HG02623 (cell line): ENCODE measurements at regions not wholly inside any gene's neighbourhood (a gene's known extent, or its start where the extent isn't known, plus 50 kb on each side); places are given as distances from the start of the nearest gene placed in this dataset.

Source experiments
- ATAC-seq: cut with Tn5 transposase; IDR thresholded peaks from one replicate; pipeline ENCODE4 v1.9.1; 2021; ENCODE audit warnings: moderate library complexity; ENCODE audit not compliant: unreplicated experiment

GRCh38 chr14:101495284-101495683 lies 66.0 kb upstream of the DIO3 start:
- ATAC-seq, result no peak

- no peak for ATAC-seq
These were observed 65.2 kb upstream of the DIO3 start for GRCh38 chr14:101495827-101496775.

- no peak for ATAC-seq
These were observed 64.3 kb upstream of the DIO3 start for GRCh38 chr14:101496776-101497683.

GRCh38 chr14:101497684-101498525 lies 63.4 kb upstream of the DIO3 start:
- ATAC-seq, result no peak

- no peak for ATAC-seq
These were observed 62.8 kb upstream of the DIO3 start for GRCh38 chr14:101498526-101498860.

- ATAC-seq, result no peak
These were observed 62.2 kb upstream of the DIO3 start for GRCh38 chr14:101499080-101499479.

- ATAC-seq, result no peak
These were observed 61.8 kb upstream of the DIO3 start for GRCh38 chr14:101499513-101499912.

GRCh38 chr14:101500061-101500460 lies 61.2 kb upstream of the DIO3 start:
- no peak for ATAC-seq

GRCh38 chr14:101500681-101501080 lies 60.6 kb upstream of the DIO3 start:
- ATAC-seq, result no peak

GRCh38 chr14:101501341-101501740 lies 60.0 kb upstream of the DIO3 start:
- no peak for ATAC-seq

- ATAC-seq, result no peak
These were observed 59.3 kb upstream of the DIO3 start for GRCh38 chr14:101501858-101502615.

GRCh38 chr14:101502761-101503392 lies 58.4 kb upstream of the DIO3 start:
- no peak for ATAC-seq

GRCh38 chr14:101503431-101504095 lies 57.7 kb upstream of the DIO3 start:
- ATAC-seq, result no peak

- ATAC-seq, result no peak
These were observed 57.0 kb upstream of the DIO3 start for GRCh38 chr14:101504096-101504948.

GRCh38 chr14:101505236-101505970 lies 55.9 kb upstream of the DIO3 start:
- no peak for ATAC-seq

- no peak for ATAC-seq
These were observed 54.9 kb upstream of the DIO3 start for GRCh38 chr14:101506211-101506925.
